Fibroblast of skin of back (primary cell): ENCODE measurements at regions not wholly inside any gene's neighbourhood (a gene's known extent, or its start where the extent isn't known, plus 50 kb on each side); places are given as distances from the start of the nearest gene placed in this dataset.
"Not testable (repeated sequence)": the region's sequence is repeated elsewhere in the genome, so short reads cannot be mapped to it uniquely, and the experiment has no call there.

Experiments
- DNase-seq: peaks from one replicate; pipeline ENCODE4 v3.0.0-alpha.2; 2013

GRCh38 chr20:52426856-52427255, 235.3 kb upstream of the ZFP64 start:
- no peak for DNase-seq

- no peak for DNase-seq
These were observed 234.1 kb upstream of the ZFP64 start for GRCh38 chr20:52425701-52426100.

- DNase-seq, result peak; percentile 35
These were observed 233.7 kb upstream of the ZFP64 start for GRCh38 chr20:52425253-52425652.

- peak; percentile 24 for DNase-seq
These were observed 232.9 kb upstream of the ZFP64 start for GRCh38 chr20:52424357-52424942.

GRCh38 chr20:52423536-52424140, 232.1 kb upstream of the ZFP64 start:
- not testable (repeated sequence) for DNase-seq

GRCh38 chr20:52422574-52423336, 231.2 kb upstream of the ZFP64 start:
- peak; percentile 31 for DNase-seq

GRCh38 chr20:52420805-52421204, 229.2 kb upstream of the ZFP64 start:
- no peak for DNase-seq

- DNase-seq, result no peak
These were observed 227.6 kb upstream of the ZFP64 start for GRCh38 chr20:52419205-52419604.

- no peak for DNase-seq
These were observed 225.4 kb upstream of the ZFP64 start for GRCh38 chr20:52416953-52417352.

GRCh38 chr20:52411611-52412010, 220.0 kb upstream of the ZFP64 start:
- DNase-seq, result no peak

- peak; percentile 20 for DNase-seq
These were observed 219.2 kb upstream of the ZFP64 start for GRCh38 chr20:52410731-52411234.

GRCh38 chr20:52410182-52410647, 218.6 kb upstream of the ZFP64 start:
- peak; percentile 56 for DNase-seq

- no peak for DNase-seq
These were observed 214.4 kb upstream of the ZFP64 start for GRCh38 chr20:52405986-52406385.

GRCh38 chr20:52405417-52405816, 213.8 kb upstream of the ZFP64 start:
- DNase-seq, result no peak

GRCh38 chr20:52404671-52405070, 213.1 kb upstream of the ZFP64 start:
- DNase-seq, result no peak

- no peak for DNase-seq
These were observed 211.4 kb upstream of the ZFP64 start for GRCh38 chr20:52402950-52403349.

GRCh38 chr20:52402514-52402913, 210.9 kb upstream of the ZFP64 start:
- DNase-seq, result no peak

- DNase-seq, result no peak
These were observed 209.9 kb upstream of the ZFP64 start for GRCh38 chr20:52401431-52401830.

- no peak for DNase-seq
These were observed 207.8 kb upstream of the ZFP64 start for GRCh38 chr20:52399352-52399751.

GRCh38 chr20:52389606-52390005, 198.0 kb upstream of the ZFP64 start:
- no peak for DNase-seq

- DNase-seq, result no peak
These were observed 192.5 kb upstream of the ZFP64 start for GRCh38 chr20:52383995-52384621.

- no peak for DNase-seq
These were observed 191.4 kb upstream of the ZFP64 start for GRCh38 chr20:52382933-52383332.

- DNase-seq, result peak; percentile 20
These were observed 188.3 kb upstream of the ZFP64 start for GRCh38 chr20:52379723-52380336.
